ENCODE measurements at regions not wholly inside any gene's neighbourhood (a gene's known extent, or its start where the extent isn't known, plus 50 kb on each side); places are given as distances from the start of the nearest gene placed in this dataset.
"Not testable (repeated sequence)": the region's sequence is repeated elsewhere in the genome, so short reads cannot be mapped to it uniquely, and the experiment has no call there.

DNA sequence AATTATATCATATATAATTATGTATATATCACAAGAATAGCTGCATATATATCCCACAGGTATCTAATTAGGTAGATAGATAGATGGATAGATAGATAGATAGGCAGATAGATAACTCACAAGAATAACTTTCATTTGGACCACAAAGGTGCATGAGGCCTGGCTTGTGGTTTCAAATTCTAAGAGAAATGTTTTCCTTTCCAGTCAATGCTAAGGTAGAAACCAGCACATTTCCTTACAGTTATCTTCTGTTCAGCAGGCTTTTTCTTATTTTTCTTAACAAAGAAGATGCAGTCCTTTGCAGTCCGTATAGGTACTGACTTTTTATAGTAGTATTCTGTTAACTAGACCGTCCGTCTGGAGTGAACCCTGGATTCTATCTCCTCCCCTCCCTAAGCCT, 152.9 kb upstream of the ANKFN1 start:
- Histone ChIP-seq H3K4me1 (no peaks in the 10 kb centered on the region), H3K4me3 (no peak overlapping the region), H3K36me3 (no peaks in the 10 kb centered on the region), H3K27me3 (no peaks in the 10 kb centered on the region), H3K9me3 (no peaks in the 10 kb centered on the region), H3K9ac (ENCODE audit: low read depth in 2 of 2, low read length in 2 of 2) (no peak overlapping the region), H3K27ac (no peak overlapping the region)
- TF ChIP-seq, protein P1, sequence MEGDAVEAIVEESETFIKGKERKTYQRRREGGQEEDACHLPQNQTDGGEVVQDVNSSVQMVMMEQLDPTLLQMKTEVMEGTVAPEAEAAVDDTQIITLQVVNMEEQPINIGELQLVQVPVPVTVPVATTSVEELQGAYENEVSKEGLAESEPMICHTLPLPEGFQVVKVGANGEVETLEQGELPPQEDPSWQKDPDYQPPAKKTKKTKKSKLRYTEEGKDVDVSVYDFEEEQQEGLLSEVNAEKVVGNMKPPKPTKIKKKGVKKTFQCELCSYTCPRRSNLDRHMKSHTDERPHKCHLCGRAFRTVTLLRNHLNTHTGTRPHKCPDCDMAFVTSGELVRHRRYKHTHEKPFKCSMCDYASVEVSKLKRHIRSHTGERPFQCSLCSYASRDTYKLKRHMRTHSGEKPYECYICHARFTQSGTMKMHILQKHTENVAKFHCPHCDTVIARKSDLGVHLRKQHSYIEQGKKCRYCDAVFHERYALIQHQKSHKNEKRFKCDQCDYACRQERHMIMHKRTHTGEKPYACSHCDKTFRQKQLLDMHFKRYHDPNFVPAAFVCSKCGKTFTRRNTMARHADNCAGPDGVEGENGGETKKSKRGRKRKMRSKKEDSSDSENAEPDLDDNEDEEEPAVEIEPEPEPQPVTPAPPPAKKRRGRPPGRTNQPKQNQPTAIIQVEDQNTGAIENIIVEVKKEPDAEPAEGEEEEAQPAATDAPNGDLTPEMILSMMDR (IDR thresholded peaks at IDR 0.05) = no peak
- intact Hi-C loops (cut with DNase I) = no loop called here
- DNase-seq = no peak

DNA sequence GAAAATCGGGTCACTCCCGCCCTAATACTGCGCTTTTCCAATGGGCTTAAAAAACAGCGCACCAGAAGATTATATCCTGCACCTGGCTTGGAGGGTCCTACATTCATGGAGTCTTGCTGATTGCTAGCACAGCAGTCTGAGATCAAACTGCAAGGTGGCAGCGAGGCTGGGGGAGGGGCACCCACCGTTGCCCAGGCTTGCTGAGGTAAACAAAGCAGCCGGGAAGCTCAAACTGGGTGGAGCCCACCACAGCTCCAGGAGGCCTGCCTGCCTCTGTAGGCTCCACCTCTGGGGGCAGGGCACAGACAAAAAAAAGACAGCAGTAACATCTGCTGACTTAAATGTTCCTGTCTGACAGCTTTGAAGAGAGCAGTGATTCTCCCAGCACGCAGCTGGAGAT, 150.6 kb upstream of the ANKFN1 start:
- H3K36me3 ChIP-seq; H3K4me3 ChIP-seq; H3K4me1 ChIP-seq; DNase-seq; H3K27ac ChIP-seq; H3K9me3 ChIP-seq; intact Hi-C loops (cut with DNase I); H3K27me3 ChIP-seq; H3K9ac ChIP-seq (ENCODE audit: low read depth in 2 of 2, low read length in 2 of 2): not testable (repeated sequence)

DNA sequence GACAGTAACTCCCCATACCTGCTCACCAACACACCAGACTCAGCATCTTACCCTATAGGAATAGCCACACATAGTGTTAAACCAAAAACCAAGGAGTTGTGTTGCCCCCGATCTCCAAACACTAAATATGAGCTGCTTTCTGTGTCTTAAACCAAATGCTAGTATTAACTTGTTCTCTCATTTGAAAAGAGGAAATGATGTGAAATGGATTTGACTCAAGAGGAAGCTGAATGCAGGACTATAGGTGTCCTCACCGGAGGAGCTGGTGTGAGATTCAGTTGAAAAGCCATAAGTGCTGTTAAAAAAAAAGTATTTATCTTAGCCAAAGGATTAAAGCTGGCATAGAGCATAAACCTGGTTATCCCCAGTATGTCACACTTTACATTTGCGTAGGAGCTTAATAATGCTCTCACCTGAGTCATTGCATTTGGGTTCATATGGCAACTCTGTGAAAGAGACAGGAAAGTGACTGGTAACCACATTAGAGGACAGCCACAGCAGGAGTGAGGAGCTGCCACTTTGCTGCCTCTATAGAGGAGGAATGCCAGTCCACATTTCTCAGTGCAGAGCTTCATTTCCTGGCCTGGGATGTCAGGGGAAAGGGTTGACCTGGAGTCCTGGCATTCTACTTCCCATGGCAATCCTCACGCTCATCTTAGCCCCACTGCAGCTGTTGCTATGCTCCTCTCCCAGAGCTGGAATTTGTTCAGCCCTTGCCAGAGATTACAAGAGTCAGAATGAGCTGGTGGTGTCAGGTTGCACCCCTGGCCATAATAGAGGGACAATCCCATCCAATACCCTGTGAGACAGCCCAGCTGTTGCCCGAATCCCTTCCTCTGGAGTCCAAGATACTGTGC, 143.3 kb upstream of the ANKFN1 start:
- no peaks in the 10 kb centered on the region for H3K27me3 ChIP-seq
- H3K9ac ChIP-seq (ENCODE audit: low read depth in 2 of 2, low read length in 2 of 2) = no peak overlapping the region
- DNase-seq = no peak
- no peaks in the 10 kb centered on the region for H3K9me3 ChIP-seq
- intact Hi-C loops (cut with DNase I) = no loop called here
- no peaks in the 10 kb centered on the region for H3K36me3 ChIP-seq
- H3K27ac ChIP-seq = no peak overlapping the region
- TF ChIP-seq, protein P1 (IDR thresholded peaks at IDR 0.05) = no peak
- no peaks in the 10 kb centered on the region for H3K4me1 ChIP-seq
- no peak overlapping the region for H3K4me3 ChIP-seq

DNA sequence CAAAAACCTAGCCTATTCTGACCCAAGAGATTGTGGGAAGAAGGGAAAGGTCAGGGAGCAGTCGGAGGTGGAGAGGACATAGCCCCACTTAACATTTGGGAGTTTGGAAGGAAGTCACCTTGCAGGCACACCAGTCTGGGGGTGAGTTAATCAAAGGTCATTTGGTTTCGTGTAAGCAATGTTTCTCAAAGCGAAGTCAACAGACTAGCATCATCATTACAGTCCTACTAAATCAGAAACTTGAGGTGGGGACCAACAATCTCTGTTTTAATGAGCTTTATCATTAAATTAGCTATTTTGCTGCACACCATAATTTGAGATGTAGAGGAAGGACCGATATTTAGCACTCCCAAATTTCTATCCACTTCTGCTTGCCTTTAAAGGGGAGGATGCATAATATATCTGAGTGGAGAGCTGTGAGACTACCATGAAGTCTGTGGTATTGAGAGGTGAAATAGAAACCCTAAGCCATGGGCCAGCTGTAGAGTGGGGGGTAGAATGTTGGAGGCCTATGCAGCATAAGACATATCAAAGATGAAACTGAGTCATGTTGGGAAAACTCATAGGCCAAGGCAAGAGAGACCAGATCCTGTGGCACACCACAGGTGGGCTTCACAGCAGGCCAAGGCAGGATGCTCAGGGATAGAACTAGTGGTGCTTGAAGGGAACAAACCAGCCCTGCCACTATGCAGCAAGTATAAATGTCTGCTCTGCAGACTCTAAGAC, 141.7 kb upstream of the ANKFN1 start:
- Histone ChIP-seq H3K9me3 (no peaks in the 10 kb centered on the region), H3K4me1 (no peaks in the 10 kb centered on the region), H3K9ac (ENCODE audit: low read depth in 2 of 2, low read length in 2 of 2) (no peak overlapping the region), H3K27ac (no peak overlapping the region), H3K4me3 (no peak overlapping the region), H3K36me3 (no peaks in the 10 kb centered on the region), H3K27me3 (no peaks in the 10 kb centered on the region)
- TF ChIP-seq, protein P1 (IDR thresholded peaks at IDR 0.05) = no peak
- intact Hi-C loops (cut with DNase I) = no loop called here
- no peak for DNase-seq

DNA sequence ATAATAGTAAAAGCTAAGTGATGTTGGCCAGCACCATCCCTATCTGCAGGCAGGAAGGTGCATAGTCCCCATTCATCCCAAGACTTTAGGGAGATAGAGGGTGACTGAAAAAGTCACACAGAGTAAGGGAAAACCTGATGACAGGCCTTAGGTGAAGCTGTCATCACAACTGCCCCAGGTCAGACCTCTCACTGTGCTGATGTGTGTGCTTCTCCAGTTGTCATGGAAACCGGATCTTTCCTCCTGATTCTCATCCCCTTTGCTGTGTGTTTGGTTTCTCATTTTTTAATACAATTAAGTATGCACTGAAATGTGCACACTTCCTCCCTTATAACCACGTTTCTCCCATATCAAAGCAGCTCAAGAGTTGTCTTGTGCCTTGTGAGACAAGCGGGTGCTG, 135.1 kb upstream of the ANKFN1 start:
- DNase-seq = no peak
- H3K27ac ChIP-seq = no peak overlapping the region
- no peak overlapping the region for H3K4me3 ChIP-seq
- H3K4me1 ChIP-seq = no peaks in the 10 kb centered on the region
- intact Hi-C loops (cut with DNase I) = no loop called here
- no peak overlapping the region for H3K9ac ChIP-seq (ENCODE audit: low read depth in 2 of 2, low read length in 2 of 2)
- no peaks in the 10 kb centered on the region for H3K36me3 ChIP-seq
- H3K9me3 ChIP-seq = no peaks in the 10 kb centered on the region
- TF ChIP-seq, protein P1 (IDR thresholded peaks at IDR 0.05) = no peak
- H3K27me3 ChIP-seq = no peaks in the 10 kb centered on the region

DNA sequence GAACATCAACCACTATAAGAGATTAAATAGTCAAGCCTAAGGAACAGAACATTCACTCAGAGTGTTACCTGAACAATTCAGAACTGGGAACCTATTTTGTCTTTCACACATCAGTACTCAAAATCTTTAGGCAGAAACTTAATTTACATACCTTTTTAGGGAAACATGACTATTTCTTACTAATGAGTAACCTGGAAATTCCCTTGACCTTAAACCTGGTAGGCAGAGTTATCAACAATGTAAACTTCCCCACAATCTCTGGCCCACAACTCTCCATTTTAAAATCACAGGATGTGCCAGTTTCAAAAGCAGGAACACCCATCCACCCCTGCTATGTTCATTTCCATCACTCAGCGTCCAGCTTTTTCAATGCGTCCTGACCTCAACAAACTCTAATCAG, 132.9 kb upstream of the ANKFN1 start:
- TF ChIP-seq, protein P1 (IDR thresholded peaks at IDR 0.05) = no peak
- no peaks in the 10 kb centered on the region for H3K4me1 ChIP-seq
- no peaks in the 10 kb centered on the region for H3K36me3 ChIP-seq
- H3K9ac ChIP-seq (ENCODE audit: low read depth in 2 of 2, low read length in 2 of 2) = no peak overlapping the region
- intact Hi-C loops (cut with DNase I) = no loop called here
- no peaks in the 10 kb centered on the region for H3K9me3 ChIP-seq
- H3K27me3 ChIP-seq = no peaks in the 10 kb centered on the region
- DNase-seq = no peak
- H3K27ac ChIP-seq = no peak overlapping the region
- H3K4me3 ChIP-seq = no peak overlapping the region
